ENCODE measurements at regions not wholly inside any gene's neighbourhood (a gene's known extent, or its start where the extent isn't known, plus 50 kb on each side); places are given as distances from the start of the nearest gene placed in this dataset.

- TF ChIP-seq CTCF (IDR thresholded peaks at IDR 0.05) = no peak
- TF ChIP-seq POLR2A (IDR thresholded peaks at IDR 0.05) = no peak
Measured at GRCh38 chr18:38807915-38808314, 1242.3 kb upstream of the CELF4 start.

All from Peyer's patch (tissue), 4 donors.